Spleen (tissue), 11 donors: ENCODE measurements at regions not wholly inside any gene's neighbourhood (a gene's known extent, or its start where the extent isn't known, plus 50 kb on each side); places are given as distances from the start of the nearest gene placed in this dataset.
"Not testable (repeated sequence)": the region's sequence is repeated elsewhere in the genome, so short reads cannot be mapped to it uniquely, and the experiment has no call there.

Experiments
- DNase-seq: peaks from one replicate; pipeline ENCODE4 v3.0.0-alpha.2; 2020
- H3K27ac ChIP-seq, 8 donors: fragments of 200-600 bp; sonication (generic) in 7 of 8; 1 replicate in 4 of 8; 2 replicates in 4 of 8; pipeline versions ENCODE4 v1.5.0 to v1.8.0; 2016 to 2021; ENCODE audit warnings: inconsistent platforms in 4 of 8, mild to moderate bottlenecking in 4 of 8, moderate library complexity in 1 of 8
- H3K27me3 ChIP-seq, 7 donors: fragments of 200-600 bp; sonication (generic) in 6 of 7; replicated peaks in 1 of 7; 1 replicate in 4 of 7; 2 replicates in 3 of 7; pipeline versions ENCODE4 v1.5.0 to v1.8.0; 2016 to 2021; ENCODE audit warnings: inconsistent platforms in 3 of 7, mild to moderate bottlenecking in 1 of 7
- H3K36me3 ChIP-seq, 6 donors: fragments of 200-600 bp; sonication (generic) in 5 of 6; 1 replicate in 4 of 6; 2 replicates in 2 of 6; pipeline versions ENCODE4 v1.5.0 to v1.8.0; 2016 to 2021; ENCODE audit warnings: inconsistent platforms in 2 of 6
- H3K4me1 ChIP-seq, 6 donors: fragments of 200-600 bp; sonication (generic) in 5 of 6; 1 replicate in 3 of 6; 2 replicates in 3 of 6; pipeline versions ENCODE4 v1.5.0 to v1.8.0; 2016 to 2021; ENCODE audit warnings: inconsistent platforms in 3 of 6
- H3K4me3 ChIP-seq, 8 donors: fragments of 200-600 bp; sonication (generic) in 7 of 8; 1 replicate in 4 of 8; 2 replicates in 4 of 8; pipeline versions ENCODE4 v1.5.0 to v1.8.0; 2016 to 2021; ENCODE audit warnings: inconsistent platforms in 4 of 8, mild to moderate bottlenecking in 4 of 8, moderate library complexity in 2 of 8
- H3K9me3 ChIP-seq, 8 donors: fragments of 200-600 bp; sonication (generic) in 7 of 8; 1 replicate in 4 of 8; 2 replicates in 4 of 8; pipeline versions ENCODE4 v1.5.0 to v1.8.0; 2016 to 2021; ENCODE audit warnings: inconsistent platforms in 4 of 8
- CTCF ChIP-seq, 11 experiments: fragments of 200-600 bp in 7 of 11; fragments of 450-650 bp in 4 of 11; sonication (generic) in 4 of 11; IDR thresholded peaks in 8 of 11; conservative IDR thresholded peaks in 3 of 11; 1 replicate in 7 of 11; 2 replicates in 4 of 11; pipeline versions ENCODE4 v1.4.0 to v1.8.0; 2016 to 2021; ENCODE audit warnings: antibody characterized with exemption in 11 of 11, inconsistent platforms in 4 of 11, mild to moderate bottlenecking in 1 of 11
- POLR2A ChIP-seq, 3 donors: fragments of 450-650 bp; IDR thresholded peaks; one replicate each; pipeline ENCODE4 v1.5.1; 2017; ENCODE audit warnings: antibody characterized with exemption in 3 of 3, mild to moderate bottlenecking in 1 of 3
- POLR2AphosphoS5 ChIP-seq, 3 donors: sonication (generic); formaldehyde crosslinking; IDR thresholded peaks; one replicate each; pipeline ENCODE4 v1.5.1; 2017; ENCODE audit warnings: antibody characterized with exemption in 3 of 3
- WGBS, 5 donors: extraction: QIAGEN DNeasy Blood & Tissue Kit in 3 of 5; methylation state at CpG; one replicate each; pipeline versions ENCODE4 v1.1.5 to v1.1.7; 2013 to 2018; 5-methylcytosine and 5-hydroxymethylcytosine counted together
- intact Hi-C: fragments of 100-400 bp; cut with DNase I; formaldehyde crosslinking; loops from one replicate; pipeline ENCODE4 v1.15.0; 2023; ENCODE audit warnings: low total_unique reads
- donor health status: healthy with polysubstance abuse.
- donor health status: DM: no; HTN: no; CAD: no; lungs with moderate emphysema.
- donor health status: DM: no; HTN: no; CAD: no.
- donor health status: Bipolar disorder and iron deficiency.
- donor health status: healthy.
- donor health status: DM: no; HTN: no; CAD: no.
- donor health status: DM: yes; HTN: yes; CAD: no.

- intact Hi-C loops = no loop called here
Observed at GRCh38 chr16:8127070-8127469, 463.2 kb downstream of the TMEM114 start.

GRCh38 chr16:8126313-8126712 lies 464.0 kb downstream of the TMEM114 start:
- H3K4me1 ChIP-seq = no peaks in the 10 kb centered on the region
- no peak overlapping the region for H3K27ac ChIP-seq
- WGBS, 5 donors = 89 to 95% (median 91%) methylated on average over 3 of the region's 3 CpGs
- H3K4me3 ChIP-seq = no peak overlapping the region
- peaks cover 0 to 42% (median 19%) of the 10 kb centered on the region in 8 donors for H3K9me3 ChIP-seq
- no peak for DNase-seq
- no peaks in the 10 kb centered on the region for H3K27me3 ChIP-seq
- TF ChIP-seq CTCF (IDR thresholded peaks at IDR 0.05 in 8 of 11, conservative IDR thresholded peaks at IDR 0.05 in 3 of 11) (no peak), POLR2AphosphoS5 (IDR thresholded peaks at IDR 0.05) (no peak), POLR2A (IDR thresholded peaks at IDR 0.05) (no peak)
- no peaks in the 10 kb centered on the region for H3K36me3 ChIP-seq
- intact Hi-C loops = no loop called here

More at GRCh38 chr16:8127070-8127469, 463.2 kb downstream of the TMEM114 start:
- no peaks in the 10 kb centered on the region for H3K27me3 ChIP-seq
- no peak for DNase-seq
- peaks cover 0 to 34% (median 19%) of the 10 kb centered on the region in 8 donors for H3K9me3 ChIP-seq
- no peaks in the 10 kb centered on the region for H3K36me3 ChIP-seq
- H3K27ac ChIP-seq = no peak overlapping the region
- TF ChIP-seq POLR2A (IDR thresholded peaks at IDR 0.05) = no peak
- no peak for TF ChIP-seq POLR2AphosphoS5 (IDR thresholded peaks at IDR 0.05)
- TF ChIP-seq CTCF (IDR thresholded peaks at IDR 0.05 in 8 of 11, conservative IDR thresholded peaks at IDR 0.05 in 3 of 11) = no peak
- H3K4me1 ChIP-seq = no peaks in the 10 kb centered on the region
- H3K4me3 ChIP-seq = no peak overlapping the region
- WGBS, 5 donors = 71 to 78% (median 74%) methylated on average over 11 of the region's 11 CpGs

DNA sequence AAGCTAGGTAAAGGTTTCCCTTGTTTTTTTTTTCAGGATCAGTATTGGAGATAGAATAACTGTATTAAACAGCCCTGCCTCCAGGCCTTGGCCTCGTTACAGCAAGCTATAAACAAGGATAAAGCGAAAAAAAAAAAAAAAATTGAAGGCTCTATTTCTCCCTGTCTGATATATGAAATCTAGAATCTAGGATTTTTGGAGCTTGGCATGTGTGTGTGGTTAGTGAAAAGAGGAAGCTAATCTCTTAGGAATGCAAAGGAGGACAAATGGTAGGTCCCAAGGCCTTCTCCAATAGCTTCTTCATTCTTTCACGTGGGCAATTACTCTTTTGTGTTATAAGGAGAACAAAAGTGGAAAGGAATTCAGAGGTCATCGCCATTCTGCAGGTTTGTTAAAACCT lies 470.3 kb downstream of the TMEM114 start:
- peaks cover 0 to 47% (median 9%) of the 10 kb centered on the region in 8 donors for H3K9me3 ChIP-seq
- H3K4me1 ChIP-seq = no peaks in the 10 kb centered on the region
- H3K4me3 ChIP-seq = no peak overlapping the region
- no peaks in the 10 kb centered on the region for H3K27me3 ChIP-seq
- TF ChIP-seq CTCF (IDR thresholded peaks at IDR 0.05 in 8 of 11, conservative IDR thresholded peaks at IDR 0.05 in 3 of 11) (no peak), POLR2A (IDR thresholded peaks at IDR 0.05) (no peak), POLR2AphosphoS5 (IDR thresholded peaks at IDR 0.05) (no peak)
- no peak overlapping the region for H3K27ac ChIP-seq
- DNase-seq = no peak
- intact Hi-C loops = no loop called here
- H3K36me3 ChIP-seq = no peaks in the 10 kb centered on the region
- WGBS, 5 donors = 33 to 72% (median 66%) methylated on average over 4 of the region's 4 CpGs

DNA sequence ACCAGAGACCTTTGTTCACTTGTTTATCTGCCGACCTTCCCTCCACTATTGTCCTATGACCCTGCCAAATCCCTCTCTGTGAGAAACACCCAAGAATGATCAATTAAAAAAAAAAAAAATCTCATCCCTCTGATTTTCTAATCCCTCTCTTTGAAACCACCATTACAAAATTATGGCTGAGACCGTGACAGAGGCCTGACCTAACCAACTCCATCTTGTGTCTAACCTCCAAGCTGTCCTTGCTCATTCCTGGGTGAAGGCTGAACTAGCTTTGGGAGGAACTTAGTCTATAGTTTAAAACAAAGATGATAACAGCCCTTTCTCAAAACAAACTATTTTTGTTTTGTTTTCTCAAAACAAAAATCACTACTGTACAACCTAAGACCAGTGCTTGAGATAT lies 474.5 kb downstream of the TMEM114 start:
- peaks cover 0 to 49% (median 15%) of the 10 kb centered on the region in 8 donors for H3K9me3 ChIP-seq
- WGBS, 5 donors = 29 to 67% (median 55%) methylated on average over 2 of the region's 2 CpGs
- H3K36me3 ChIP-seq = no peaks in the 10 kb centered on the region
- DNase-seq = no peak
- intact Hi-C loops = no loop called here
- H3K4me3 ChIP-seq = no peak overlapping the region
- H3K4me1 ChIP-seq = no peaks in the 10 kb centered on the region
- no peak overlapping the region for H3K27ac ChIP-seq
- TF ChIP-seq POLR2AphosphoS5 (IDR thresholded peaks at IDR 0.05) = no peak
- no peaks in the 10 kb centered on the region for H3K27me3 ChIP-seq

GRCh38 chr16:8114941-8115340 lies 475.4 kb downstream of the TMEM114 start:
- DNase-seq, H3K27me3 ChIP-seq, H3K36me3 ChIP-seq, H3K4me1 ChIP-seq, H3K4me3 ChIP-seq, H3K27ac ChIP-seq, intact Hi-C loops: not testable (repeated sequence)
- peaks cover 0 to 41% (median 10%) of the 10 kb centered on the region in 8 donors for H3K9me3 ChIP-seq
- 94 to 98% (median 95%) methylated on average over 17 to 32 of the region's 32 CpGs for WGBS, 5 donors
